Mucosa of descending colon (tissue), 3 donors: ENCODE measurements at regions not wholly inside any gene's neighbourhood (a gene's known extent, or its start where the extent isn't known, plus 50 kb on each side); places are given as distances from the start of the nearest gene placed in this dataset.
A peak's percentile ranks its signal among the peaks of the same experiment; 100 is the strongest.

ENCODE experiments used
- ATAC-seq: fragments of 200-7000 bp; cut with Tn5 transposase; one replicate; pipeline ENCODE4 v1.9.1; 2020; ENCODE audit warnings: mild to moderate bottlenecking, moderate library complexity
- DNase-seq, 3 donors: peaks; one replicate each; pipeline ENCODE4 v3.0.0-alpha.2; 2020
- H3K36me3 ChIP-seq: fragments of 200-600 bp; one replicate; pipeline ENCODE4 v1.8.0; 2021; ENCODE audit warnings: low read depth, mild to moderate bottlenecking
- H3K4me1 ChIP-seq: fragments of 200-600 bp; one replicate; pipeline ENCODE4 v1.8.0; 2021; ENCODE audit warnings: low read depth, mild to moderate bottlenecking
- H3K4me3 ChIP-seq: fragments of 200-600 bp; one replicate; pipeline ENCODE4 v1.8.0; 2021; ENCODE audit warnings: mild to moderate bottlenecking
- H3K9me3 ChIP-seq: fragments of 200-600 bp; one replicate; pipeline ENCODE4 v1.8.0; 2021; ENCODE audit warnings: mild to moderate bottlenecking
- CTCF ChIP-seq: fragments of 200-600 bp; IDR thresholded peaks from one replicate; pipeline ENCODE4 v1.8.0; 2022; ENCODE audit warnings: antibody characterized with exemption, mild to moderate bottlenecking
- intact Hi-C, 2 donors: fragments of 100-400 bp; cut with DNase I in 1 of 2; cut with micrococcal nuclease in 1 of 2; formaldehyde crosslinking; loops; one replicate each; pipeline versions ENCODE4 v1.11.0 to v1.11.1; 2022; cut with DNase I, micrococcal nuclease
- donor health status: DM: no; HTN: no; CAD: no; lungs with moderate emphysema.
- donor health status: DM: no; HTN: no; CAD: no.
- donor health status: DM: no; HTN: yes; CAD: no.

- no peak for DNase-seq
- ATAC-seq = no peak
- no peaks in the 10 kb centered on the region for H3K36me3 ChIP-seq
- H3K4me3 ChIP-seq = no peak overlapping the region
- intact Hi-C loops = no loop called here
- no peaks in the 10 kb centered on the region for H3K9me3 ChIP-seq
- no peaks in the 10 kb centered on the region for H3K4me1 ChIP-seq
- TF ChIP-seq CTCF = no peak
These were observed 230.5 kb downstream of the PMAIP1 start for GRCh38 chr18:60130284-60130683.

GRCh38 chr18:60123031-60123430, 223.2 kb downstream of the PMAIP1 start:
- Histone ChIP-seq H3K4me1 (no peaks in the 10 kb centered on the region), H3K36me3 (no peaks in the 10 kb centered on the region), H3K9me3 (no peaks in the 10 kb centered on the region), H3K4me3 (no peak overlapping the region)
- ATAC-seq = no peak
- DNase-seq = no peak
- intact Hi-C loops = no loop called here
- no peak for TF ChIP-seq CTCF

- H3K4me3 ChIP-seq = no peak overlapping the region
- TF ChIP-seq CTCF = no peak
- ATAC-seq (no peak), DNase-seq (no peak)
- intact Hi-C loops = no loop called here
- H3K9me3 ChIP-seq = no peaks in the 10 kb centered on the region
- no peaks in the 10 kb centered on the region for H3K4me1 ChIP-seq
- H3K36me3 ChIP-seq = no peaks in the 10 kb centered on the region
These were observed 222.5 kb downstream of the PMAIP1 start for GRCh38 chr18:60122339-60122738.

GRCh38 chr18:60120231-60120750, 220.5 kb downstream of the PMAIP1 start:
- no peaks in the 10 kb centered on the region for H3K36me3 ChIP-seq
- DNase-seq (peak in 1 of 3 donors; percentile 35), ATAC-seq (peak; percentile 78)
- no peak for TF ChIP-seq CTCF
- H3K4me1 ChIP-seq = no peaks in the 10 kb centered on the region
- no peak overlapping the region for H3K4me3 ChIP-seq
- no peaks in the 10 kb centered on the region for H3K9me3 ChIP-seq
- intact Hi-C loops = no loop called here

GRCh38 chr18:60117321-60117720, 217.5 kb downstream of the PMAIP1 start:
- no peak for TF ChIP-seq CTCF
- Histone ChIP-seq H3K36me3 (no peaks in the 10 kb centered on the region), H3K4me3 (no peak overlapping the region), H3K9me3 (no peaks in the 10 kb centered on the region), H3K4me1 (no peaks in the 10 kb centered on the region)
- intact Hi-C loops = no loop called here
- DNase-seq = no peak
- ATAC-seq = no peak

GRCh38 chr18:60113396-60113795, 213.6 kb downstream of the PMAIP1 start:
- DNase-seq = no peak
- intact Hi-C loops = no loop called here
- H3K4me1 ChIP-seq = no peaks in the 10 kb centered on the region
- no peak overlapping the region for H3K4me3 ChIP-seq
- H3K9me3 ChIP-seq = no peaks in the 10 kb centered on the region
- no peak for TF ChIP-seq CTCF
- no peaks in the 10 kb centered on the region for H3K36me3 ChIP-seq
- ATAC-seq = no peak
